Cardiac muscle cell (in vitro differentiated cells and primary cell): ENCODE measurements at regions not wholly inside any gene's neighbourhood (a gene's known extent, or its start where the extent isn't known, plus 50 kb on each side); places are given as distances from the start of the nearest gene placed in this dataset.
A peak's percentile ranks its signal among the peaks of the same experiment; 100 is the strongest.

Experiments
- DNase-seq, 2 donors: peaks; one replicate each; pipeline versions ENCODE4 v3.0.0 to v3.0.0-alpha.2; 2010 to 2017; ENCODE audit warnings: low read depth in 1 of 2, low spot score in 1 of 2
- H3K27ac ChIP-seq: fragments of 200-600 bp; sonication (generic); 2 replicates; pipeline ENCODE4 v1.5.1; 2016
- H3K27me3 ChIP-seq: fragments of 200-600 bp; sonication (generic); 2 replicates; pipeline ENCODE4 v1.6.0; 2016; ENCODE audit warnings: control low read depth
- H3K36me3 ChIP-seq: fragments of 200-600 bp; sonication (generic); 2 replicates; pipeline ENCODE4 v1.5.1; 2016; ENCODE audit warnings: control low read depth
- H3K4me1 ChIP-seq: fragments of 200-600 bp; sonication (generic); 2 replicates; pipeline ENCODE4 v1.8.1; 2017; ENCODE audit warnings: low read depth, mild to moderate bottlenecking, mixed run types
- H3K4me3 ChIP-seq: fragments of 200-600 bp; sonication (generic); 2 replicates; pipeline ENCODE4 v1.5.1; 2016; ENCODE audit warnings: mild to moderate bottlenecking
- H3K9me3 ChIP-seq: fragments of 200-600 bp; sonication (generic); 2 replicates; pipeline ENCODE4 v1.5.1; 2017; ENCODE audit warnings: low read depth, mild to moderate bottlenecking, control low read depth
- TF ChIP-seq, protein P1 (sequence below): IDR thresholded peaks from 2 replicates; pipeline ENCODE4 v1.5.1; 2012; ENCODE audit warnings: low read depth, mild to moderate bottlenecking, low read length

- peaks cover 6% of the 10 kb centered on the region for H3K4me1 ChIP-seq
- TF ChIP-seq, protein P1, sequence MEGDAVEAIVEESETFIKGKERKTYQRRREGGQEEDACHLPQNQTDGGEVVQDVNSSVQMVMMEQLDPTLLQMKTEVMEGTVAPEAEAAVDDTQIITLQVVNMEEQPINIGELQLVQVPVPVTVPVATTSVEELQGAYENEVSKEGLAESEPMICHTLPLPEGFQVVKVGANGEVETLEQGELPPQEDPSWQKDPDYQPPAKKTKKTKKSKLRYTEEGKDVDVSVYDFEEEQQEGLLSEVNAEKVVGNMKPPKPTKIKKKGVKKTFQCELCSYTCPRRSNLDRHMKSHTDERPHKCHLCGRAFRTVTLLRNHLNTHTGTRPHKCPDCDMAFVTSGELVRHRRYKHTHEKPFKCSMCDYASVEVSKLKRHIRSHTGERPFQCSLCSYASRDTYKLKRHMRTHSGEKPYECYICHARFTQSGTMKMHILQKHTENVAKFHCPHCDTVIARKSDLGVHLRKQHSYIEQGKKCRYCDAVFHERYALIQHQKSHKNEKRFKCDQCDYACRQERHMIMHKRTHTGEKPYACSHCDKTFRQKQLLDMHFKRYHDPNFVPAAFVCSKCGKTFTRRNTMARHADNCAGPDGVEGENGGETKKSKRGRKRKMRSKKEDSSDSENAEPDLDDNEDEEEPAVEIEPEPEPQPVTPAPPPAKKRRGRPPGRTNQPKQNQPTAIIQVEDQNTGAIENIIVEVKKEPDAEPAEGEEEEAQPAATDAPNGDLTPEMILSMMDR: no peak
- H3K27me3 ChIP-seq: no peaks in the 10 kb centered on the region
- no peaks in the 10 kb centered on the region for H3K36me3 ChIP-seq
- no peak overlapping the region for H3K4me3 ChIP-seq
- no peak for DNase-seq
- H3K27ac ChIP-seq: no peak overlapping the region
- no peaks in the 10 kb centered on the region for H3K9me3 ChIP-seq
Observed at GRCh38 chr11:19403196-19403895, 162.6 kb upstream of the E2F8 start.

- DNase-seq: no peak
- H3K27ac ChIP-seq: no peak overlapping the region
- no peak overlapping the region for H3K4me3 ChIP-seq
- H3K9me3 ChIP-seq: no peaks in the 10 kb centered on the region
- no peaks in the 10 kb centered on the region for H3K27me3 ChIP-seq
- H3K36me3 ChIP-seq: no peaks in the 10 kb centered on the region
- TF ChIP-seq, protein P1: no peak
- H3K4me1 ChIP-seq: peaks cover 6% of the 10 kb centered on the region
Observed at GRCh38 chr11:19400296-19400695, 159.6 kb upstream of the E2F8 start.

DNA sequence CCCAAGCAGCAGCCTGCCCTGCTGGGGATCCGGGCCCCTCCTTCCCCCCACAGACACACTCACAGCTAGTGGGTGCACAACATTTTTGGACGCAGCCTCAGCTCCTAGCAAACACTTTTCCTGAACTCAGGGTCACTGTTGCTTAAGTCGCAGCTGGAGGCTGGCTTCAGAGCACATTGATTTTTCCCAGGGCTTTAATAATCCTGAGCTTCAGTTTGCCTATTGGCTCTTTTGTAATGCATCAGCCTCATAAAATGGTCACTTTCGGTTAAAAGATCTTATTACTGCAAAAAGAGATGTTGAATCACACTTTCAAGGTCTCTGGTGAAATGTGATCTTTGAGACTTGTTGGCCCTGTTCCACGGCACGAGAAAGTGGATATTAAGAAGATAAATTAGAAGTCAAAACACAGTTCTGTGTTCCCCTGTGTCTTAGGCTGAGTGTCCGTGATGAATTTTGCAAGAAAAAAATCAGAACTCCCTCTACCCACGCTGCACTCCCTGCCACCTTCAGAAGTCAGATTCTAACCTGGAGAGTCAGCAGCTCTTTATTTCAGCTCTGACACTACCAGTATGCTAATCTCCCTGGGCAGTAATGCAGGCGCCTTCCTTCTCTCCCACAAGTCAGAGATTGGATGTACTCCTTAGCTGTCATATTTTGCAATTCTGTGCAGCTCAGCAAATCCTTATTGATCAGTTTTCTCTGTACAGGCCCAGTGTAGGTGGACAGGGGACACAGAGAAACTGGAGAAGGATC lies 158.2 kb upstream of the E2F8 start:
- Histone ChIP-seq H3K4me1 (peaks cover 6% of the 10 kb centered on the region), H3K27me3 (no peaks in the 10 kb centered on the region), H3K36me3 (no peaks in the 10 kb centered on the region), H3K27ac (no peak overlapping the region), H3K9me3 (no peaks in the 10 kb centered on the region), H3K4me3 (no peak overlapping the region)
- peak in 1 of 2 donors; percentile 68 for DNase-seq
- TF ChIP-seq, protein P1: no peak

DNA sequence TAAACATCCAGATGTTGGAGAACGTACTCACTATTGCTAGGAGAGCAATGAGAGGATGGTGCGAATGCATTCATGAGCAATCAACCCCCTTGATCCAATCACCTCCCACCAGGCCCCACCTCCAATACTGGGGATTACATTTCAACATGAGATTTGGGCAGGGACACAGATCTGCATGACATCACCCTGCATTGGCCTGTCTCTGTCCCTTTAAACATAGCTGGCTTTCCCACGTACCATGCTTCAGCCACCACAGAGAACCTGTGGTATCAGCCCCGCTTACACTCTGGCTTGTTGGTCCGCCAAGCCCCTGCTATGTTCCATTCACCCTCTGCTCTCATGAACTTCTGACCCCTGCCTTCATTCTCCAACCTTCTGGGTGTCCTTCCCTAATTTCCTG lies 157.5 kb upstream of the E2F8 start:
- no peak for DNase-seq
- peaks cover 6% of the 10 kb centered on the region for H3K4me1 ChIP-seq
- no peak overlapping the region for H3K4me3 ChIP-seq
- H3K27me3 ChIP-seq: no peaks in the 10 kb centered on the region
- H3K9me3 ChIP-seq: no peaks in the 10 kb centered on the region
- TF ChIP-seq, protein P1: no peak
- no peaks in the 10 kb centered on the region for H3K36me3 ChIP-seq
- no peak overlapping the region for H3K27ac ChIP-seq

DNA sequence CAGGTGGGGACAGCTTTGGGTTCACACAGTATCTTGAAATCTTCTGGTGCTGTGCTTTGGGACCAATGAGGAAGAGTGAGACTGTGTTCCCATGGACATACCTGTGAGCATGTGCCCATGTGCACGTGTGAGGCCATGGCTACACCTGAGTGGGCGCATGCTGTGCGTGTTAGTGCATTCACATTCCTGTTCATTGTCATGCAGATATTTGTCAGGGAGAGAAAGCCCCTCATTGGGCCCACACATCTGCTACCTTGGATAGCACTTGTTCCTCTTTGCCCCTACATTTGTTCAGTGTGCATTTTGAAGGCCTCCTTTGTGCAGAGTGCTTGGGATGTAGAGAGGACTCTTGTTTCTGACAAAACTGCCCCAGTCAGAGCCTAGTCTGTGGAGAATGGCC lies 154.3 kb upstream of the E2F8 start:
- no peaks in the 10 kb centered on the region for H3K36me3 ChIP-seq
- H3K27ac ChIP-seq: no peak overlapping the region
- no peaks in the 10 kb centered on the region for H3K9me3 ChIP-seq
- peaks cover 6% of the 10 kb centered on the region for H3K4me1 ChIP-seq
- H3K27me3 ChIP-seq: no peaks in the 10 kb centered on the region
- no peak for DNase-seq
- H3K4me3 ChIP-seq: no peak overlapping the region
- TF ChIP-seq, protein P1: no peak
